Esophagus muscularis mucosa (tissue), 4 donors: ENCODE measurements at regions not wholly inside any gene's neighbourhood (a gene's known extent, or its start where the extent isn't known, plus 50 kb on each side); places are given as distances from the start of the nearest gene placed in this dataset.

Experiments used
- EP300 ChIP-seq: sonication (generic); formaldehyde crosslinking; IDR thresholded peaks from one replicate; pipeline ENCODE4 v1.6.1; 2017; ENCODE audit warnings: antibody characterized with exemption
- POLR2A ChIP-seq: fragments of 450-650 bp; IDR thresholded peaks from one replicate; pipeline ENCODE4 v1.6.1; 2017; ENCODE audit warnings: antibody characterized with exemption, moderate library complexity, mild to moderate bottlenecking, low read depth
- POLR2AphosphoS5 ChIP-seq, 2 donors: sonication (generic); formaldehyde crosslinking; IDR thresholded peaks; one replicate each; pipeline ENCODE4 v1.6.1; 2017; ENCODE audit warnings: antibody characterized with exemption in 2 of 2
- TF ChIP-seq, protein P1 (sequence below), 3 experiments: fragments of 200-600 bp in 2 of 3; fragments of 450-650 bp in 1 of 3; sonication (generic) in 2 of 3; IDR thresholded peaks; one replicate each; pipeline ENCODE4 v1.5.1; 2017 to 2019; ENCODE audit warnings: antibody characterized with exemption in 3 of 3, mild to moderate bottlenecking in 2 of 3, moderate library complexity in 1 of 3

DNA sequence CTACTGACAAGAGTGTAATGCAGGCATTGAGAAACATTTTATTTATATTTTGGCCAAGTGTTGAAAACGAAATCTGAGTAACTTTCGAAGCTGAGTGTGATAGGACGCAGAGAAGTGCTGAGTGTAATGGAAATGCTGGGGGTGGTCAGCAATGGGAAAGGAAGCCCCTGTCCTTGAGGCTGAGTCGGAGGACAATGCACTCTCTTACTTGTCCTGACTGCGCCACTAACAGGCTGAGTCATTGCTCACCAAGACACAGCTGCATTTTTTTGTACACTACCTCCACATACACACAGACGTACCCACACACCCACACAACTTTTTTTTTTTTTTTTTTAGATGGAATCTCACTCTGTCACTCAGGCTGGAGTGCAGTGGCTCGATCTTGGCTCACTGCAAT lies 637.7 kb downstream of the SLCO4C1 start:
- TF ChIP-seq, protein P1, sequence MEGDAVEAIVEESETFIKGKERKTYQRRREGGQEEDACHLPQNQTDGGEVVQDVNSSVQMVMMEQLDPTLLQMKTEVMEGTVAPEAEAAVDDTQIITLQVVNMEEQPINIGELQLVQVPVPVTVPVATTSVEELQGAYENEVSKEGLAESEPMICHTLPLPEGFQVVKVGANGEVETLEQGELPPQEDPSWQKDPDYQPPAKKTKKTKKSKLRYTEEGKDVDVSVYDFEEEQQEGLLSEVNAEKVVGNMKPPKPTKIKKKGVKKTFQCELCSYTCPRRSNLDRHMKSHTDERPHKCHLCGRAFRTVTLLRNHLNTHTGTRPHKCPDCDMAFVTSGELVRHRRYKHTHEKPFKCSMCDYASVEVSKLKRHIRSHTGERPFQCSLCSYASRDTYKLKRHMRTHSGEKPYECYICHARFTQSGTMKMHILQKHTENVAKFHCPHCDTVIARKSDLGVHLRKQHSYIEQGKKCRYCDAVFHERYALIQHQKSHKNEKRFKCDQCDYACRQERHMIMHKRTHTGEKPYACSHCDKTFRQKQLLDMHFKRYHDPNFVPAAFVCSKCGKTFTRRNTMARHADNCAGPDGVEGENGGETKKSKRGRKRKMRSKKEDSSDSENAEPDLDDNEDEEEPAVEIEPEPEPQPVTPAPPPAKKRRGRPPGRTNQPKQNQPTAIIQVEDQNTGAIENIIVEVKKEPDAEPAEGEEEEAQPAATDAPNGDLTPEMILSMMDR (IDR thresholded peaks at IDR 0.05): no peak
- no peak for TF ChIP-seq POLR2AphosphoS5 (IDR thresholded peaks at IDR 0.05)
- no peak for TF ChIP-seq POLR2A
- TF ChIP-seq EP300: no peak
